Activated CD8-positive, alpha-beta T cell treated with anti-CD3 and anti-CD28 coated beads, Interleukin-2, amount 10 ng/mL, durations not matched to agents 7 days and 5 days (primary cell): ENCODE measurements at regions not wholly inside any gene's neighbourhood (a gene's known extent, or its start where the extent isn't known, plus 50 kb on each side); places are given as distances from the start of the nearest gene placed in this dataset.
"Not testable (repeated sequence)": the region's sequence is repeated elsewhere in the genome, so short reads cannot be mapped to it uniquely, and the experiment has no call there.

ENCODE experiments used
- ATAC-seq: fragments of 150-1000 bp; cut with Tn5 transposase; one replicate; pipeline ENCODE4 v1.10.0; 2021; ENCODE audit warnings: moderate library complexity
- CTCF ChIA-PET: fragments of 350-600 bp; sonication (Branson Sonifier 250); formaldehyde crosslinking; loops from one replicate; lab custom pipeline; 2021; ENCODE audit warnings: antibody characterized with exemption; lab: Charles Lee
- POLR2A ChIA-PET: fragments of 350-600 bp; sonication (Branson Sonifier 250); formaldehyde crosslinking; loops from one replicate; lab custom pipeline; 2021; ENCODE audit warnings: antibody characterized with exemption; lab: Charles Lee
- DNase-seq: peaks from one replicate; pipeline ENCODE4 v3.0.0-alpha.2; 2020
- H3K27ac Mint-ChIP-seq: one replicate; pipeline ENCODE4 v1.8.0; 2021; ENCODE audit warnings: mild to moderate bottlenecking, mixed read lengths
- H3K27me3 Mint-ChIP-seq: one replicate; pipeline ENCODE4 v1.8.0; 2021; ENCODE audit warnings: low read depth, mixed read lengths
- H3K36me3 Mint-ChIP-seq: one replicate; pipeline ENCODE4 v1.8.0; 2021; ENCODE audit warnings: low read depth, mixed read lengths
- H3K4me1 Mint-ChIP-seq: one replicate; pipeline ENCODE4 v1.8.0; 2021; ENCODE audit warnings: low read depth, mixed read lengths
- H3K4me3 Mint-ChIP-seq: one replicate; pipeline ENCODE4 v1.8.0; 2021; ENCODE audit warnings: mild to moderate bottlenecking, mixed read lengths
- H3K9me3 Mint-ChIP-seq: one replicate; pipeline ENCODE4 v1.8.0; 2022; ENCODE audit warnings: mixed read lengths; ENCODE audit not compliant: insufficient read depth

DNA sequence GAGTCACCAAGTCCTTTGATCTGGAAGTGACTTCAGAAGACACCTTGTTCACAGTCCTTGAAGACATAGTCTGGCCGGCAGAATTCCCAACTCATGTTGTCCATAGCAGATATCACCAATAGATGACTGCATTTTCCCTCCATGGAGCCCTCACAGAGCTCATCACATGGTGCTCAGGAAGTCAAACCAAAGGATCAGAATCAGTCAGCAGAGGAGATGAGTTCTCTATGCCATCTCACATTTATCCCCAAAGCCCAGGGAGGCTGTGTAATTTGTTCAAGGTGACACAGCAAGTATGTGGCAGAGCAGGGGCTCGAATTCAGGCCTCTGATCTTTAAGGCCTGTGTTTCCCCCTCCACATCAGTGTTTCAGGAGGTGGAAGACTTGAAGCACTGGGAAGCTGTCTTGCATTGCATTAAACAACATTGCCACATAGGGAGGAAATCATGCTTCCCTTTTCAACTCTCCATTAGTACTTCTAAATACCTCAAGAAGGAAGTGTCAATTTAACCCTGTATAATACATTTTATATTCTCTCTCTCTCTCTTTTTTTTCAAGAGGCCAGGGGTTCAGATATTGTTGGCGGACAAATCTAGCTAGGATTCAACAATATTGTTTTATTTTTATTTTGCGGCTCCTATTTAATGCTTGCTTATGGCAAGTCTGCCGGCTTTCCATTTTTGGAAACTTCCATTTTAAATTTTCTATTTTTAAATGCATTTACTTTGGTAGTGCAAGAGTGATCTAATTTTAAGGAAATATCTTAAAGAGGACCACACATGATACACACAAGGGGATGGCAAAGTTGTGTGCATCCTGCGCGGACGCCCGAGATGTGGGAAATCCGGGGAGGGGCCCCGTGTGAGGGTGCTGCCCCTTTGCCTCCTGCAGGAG, 61.9 kb downstream of the NPIPB5 start:
- H3K4me1 Mint-ChIP-seq, DNase-seq, ATAC-seq, H3K9me3 Mint-ChIP-seq, POLR2A ChIA-PET, H3K36me3 Mint-ChIP-seq, H3K27ac Mint-ChIP-seq, H3K4me3 Mint-ChIP-seq, CTCF ChIA-PET: not testable (repeated sequence)
- peaks cover 15% of the 10 kb centered on the region for H3K27me3 Mint-ChIP-seq

DNA sequence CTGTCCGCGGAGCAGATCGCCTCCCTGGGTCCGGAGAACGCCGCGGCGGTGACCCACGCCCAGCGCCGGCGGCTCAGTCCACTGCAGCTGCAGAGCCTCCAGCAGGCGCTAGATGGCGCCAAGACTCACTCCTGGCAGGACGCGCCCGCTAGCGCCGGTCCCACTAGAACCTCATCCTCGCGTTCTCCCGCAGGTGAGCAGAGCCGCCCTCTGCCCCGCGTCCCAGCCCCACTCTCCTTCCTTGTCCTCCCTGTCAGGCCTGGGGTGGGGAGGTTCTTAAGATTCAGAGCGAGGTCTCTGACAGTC, 62.5 kb downstream of the NPIPB5 start:
- H3K27me3 Mint-ChIP-seq = peaks cover 14% of the 10 kb centered on the region
- H3K4me3 Mint-ChIP-seq, H3K27ac Mint-ChIP-seq, H3K4me1 Mint-ChIP-seq, H3K36me3 Mint-ChIP-seq, H3K9me3 Mint-ChIP-seq, DNase-seq, POLR2A ChIA-PET, CTCF ChIA-PET: not testable (repeated sequence)
- ATAC-seq = peak; percentile 97

DNA sequence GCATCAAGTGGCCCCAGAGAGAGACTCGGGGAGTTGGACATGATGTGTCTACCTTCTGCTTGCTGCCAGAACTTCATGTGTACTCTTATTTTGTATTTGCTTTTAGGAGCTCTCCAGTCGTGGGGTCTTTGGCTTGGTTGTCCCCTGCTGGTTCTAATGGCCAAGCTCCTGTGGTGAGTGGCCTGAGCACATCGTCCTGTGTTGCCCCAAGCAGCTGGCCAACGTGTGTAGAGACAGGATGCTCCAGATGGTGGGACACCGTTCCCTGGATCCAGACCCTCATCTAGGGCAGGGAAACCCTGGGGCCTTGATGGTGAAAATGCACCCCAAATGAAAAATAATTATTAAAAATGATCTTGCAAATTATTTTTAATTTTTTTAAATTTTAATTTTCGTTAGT, 65.8 kb downstream of the NPIPB5 start:
- H3K4me1 Mint-ChIP-seq, ATAC-seq, H3K36me3 Mint-ChIP-seq, DNase-seq, H3K27ac Mint-ChIP-seq, POLR2A ChIA-PET, H3K9me3 Mint-ChIP-seq, CTCF ChIA-PET, H3K4me3 Mint-ChIP-seq: not testable (repeated sequence)
- peaks cover 17% of the 10 kb centered on the region for H3K27me3 Mint-ChIP-seq

DNA sequence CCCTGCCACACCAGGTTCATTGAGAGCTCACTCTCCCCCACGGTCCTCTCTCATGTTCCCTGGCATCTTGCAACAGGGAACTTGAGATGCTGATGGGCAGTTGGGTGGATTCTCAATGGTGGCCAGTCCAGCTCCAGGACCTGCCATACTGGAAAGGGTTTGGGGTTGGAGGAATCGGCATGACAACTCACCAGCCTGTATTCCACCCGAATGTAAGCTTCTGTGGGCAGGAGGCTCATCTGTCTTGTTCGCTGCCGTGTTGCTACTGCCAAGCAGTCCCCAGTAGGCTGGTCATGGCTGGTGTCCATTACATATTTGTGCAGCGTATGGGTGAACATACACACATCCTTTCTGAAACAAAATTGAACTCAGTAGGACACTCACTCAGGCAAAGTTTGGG, 72.5 kb downstream of the NPIPB5 start:
- H3K27ac Mint-ChIP-seq, H3K9me3 Mint-ChIP-seq, CTCF ChIA-PET, H3K4me1 Mint-ChIP-seq, POLR2A ChIA-PET, H3K27me3 Mint-ChIP-seq, H3K4me3 Mint-ChIP-seq, H3K36me3 Mint-ChIP-seq, DNase-seq, ATAC-seq: not testable (repeated sequence)

DNA sequence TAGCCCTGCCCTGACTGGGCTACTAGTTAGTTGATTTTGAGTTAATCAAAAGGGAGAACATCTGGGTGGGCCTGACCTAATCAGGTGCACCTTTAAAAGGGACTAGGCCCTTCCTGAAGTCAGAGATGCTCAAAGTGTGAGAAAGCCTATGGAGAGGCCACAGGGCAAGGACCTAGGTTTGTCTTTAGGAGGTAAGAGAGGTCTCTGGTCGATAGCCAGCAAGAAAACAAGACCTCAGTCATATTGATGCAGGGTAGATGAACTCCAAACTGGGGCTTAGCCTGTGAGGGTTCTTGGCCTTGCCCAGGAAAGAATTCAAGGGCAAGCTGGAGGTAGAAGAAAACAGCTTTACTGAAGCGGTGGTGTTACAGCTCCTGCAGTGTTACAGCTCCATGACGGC, 73.8 kb downstream of the NPIPB5 start:
- H3K9me3 Mint-ChIP-seq, H3K27ac Mint-ChIP-seq, DNase-seq, CTCF ChIA-PET, POLR2A ChIA-PET, H3K4me3 Mint-ChIP-seq, ATAC-seq, H3K36me3 Mint-ChIP-seq, H3K4me1 Mint-ChIP-seq, H3K27me3 Mint-ChIP-seq: not testable (repeated sequence)

DNA sequence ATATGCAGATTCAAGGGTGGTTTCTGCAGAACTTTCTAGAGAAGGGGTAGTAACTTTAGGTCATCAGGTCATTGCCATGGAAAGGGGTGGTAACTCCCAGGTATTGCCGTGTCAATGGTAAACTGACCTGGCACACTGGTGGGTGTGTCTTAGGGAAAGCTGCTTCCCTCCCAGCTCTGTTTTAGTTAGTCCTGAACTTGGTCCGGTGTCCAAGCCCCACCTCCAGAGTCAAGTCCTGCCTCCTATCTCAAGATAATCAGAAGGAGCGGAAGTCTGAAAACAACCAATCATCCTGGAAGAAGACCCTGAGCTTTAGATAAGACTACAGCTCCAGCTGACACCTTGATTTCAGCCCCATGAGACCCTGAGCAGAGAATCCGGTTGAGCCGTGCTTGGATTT, 74.2 kb downstream of the NPIPB5 start:
- POLR2A ChIA-PET, CTCF ChIA-PET, H3K27me3 Mint-ChIP-seq: not testable (repeated sequence)

DNA sequence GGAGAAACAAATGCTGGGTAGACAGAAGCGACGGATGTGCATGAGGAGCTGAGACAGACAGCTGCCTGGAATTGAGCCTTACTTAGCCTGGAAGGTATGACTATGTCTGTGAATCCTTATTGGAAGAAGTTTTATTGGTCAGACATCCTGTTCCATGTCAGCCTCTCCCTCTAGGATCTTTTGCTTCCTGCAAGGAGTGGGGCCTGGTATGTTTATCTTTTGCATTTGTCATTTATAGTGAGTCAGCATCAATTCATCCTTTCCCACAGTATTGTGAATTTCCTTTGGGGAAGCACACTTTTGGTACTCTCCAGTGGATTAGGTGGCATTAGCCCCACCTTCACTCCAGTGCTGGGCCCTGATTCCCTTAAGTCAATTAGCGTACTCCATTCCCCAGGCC, 74.7 kb downstream of the NPIPB5 start:
- H3K27ac Mint-ChIP-seq, ATAC-seq, CTCF ChIA-PET, H3K4me3 Mint-ChIP-seq, DNase-seq, H3K27me3 Mint-ChIP-seq, H3K9me3 Mint-ChIP-seq, POLR2A ChIA-PET, H3K36me3 Mint-ChIP-seq, H3K4me1 Mint-ChIP-seq: not testable (repeated sequence)

More for the DNA sequence above, 74.2 kb downstream of the NPIPB5 start:
- H3K9me3 Mint-ChIP-seq, DNase-seq, H3K27ac Mint-ChIP-seq, H3K4me1 Mint-ChIP-seq, H3K4me3 Mint-ChIP-seq, ATAC-seq, H3K36me3 Mint-ChIP-seq: not testable (repeated sequence)

DNA sequence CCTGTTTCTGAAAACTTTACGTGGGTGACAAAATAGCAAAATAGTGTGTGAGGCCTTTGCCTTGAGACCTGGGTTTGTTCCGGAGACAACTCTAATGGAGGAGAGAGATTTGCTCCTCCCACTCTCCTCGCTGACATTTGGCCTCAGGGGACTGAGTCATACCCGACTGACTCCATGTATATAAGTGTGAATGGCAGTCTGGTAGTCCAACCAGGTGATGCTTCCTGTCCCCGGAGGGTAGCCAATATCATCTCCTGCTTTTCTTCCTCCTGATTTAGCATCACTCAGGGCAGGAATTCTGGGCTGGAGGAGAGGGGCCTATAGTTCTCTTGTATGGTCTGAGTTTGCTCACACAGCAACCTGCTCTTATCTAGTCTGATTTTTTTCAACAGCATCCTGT, 76.0 kb downstream of the NPIPB5 start:
- H3K4me1 Mint-ChIP-seq, POLR2A ChIA-PET, H3K27me3 Mint-ChIP-seq, H3K4me3 Mint-ChIP-seq, H3K36me3 Mint-ChIP-seq, H3K9me3 Mint-ChIP-seq, H3K27ac Mint-ChIP-seq, ATAC-seq, CTCF ChIA-PET, DNase-seq: not testable (repeated sequence)

DNA sequence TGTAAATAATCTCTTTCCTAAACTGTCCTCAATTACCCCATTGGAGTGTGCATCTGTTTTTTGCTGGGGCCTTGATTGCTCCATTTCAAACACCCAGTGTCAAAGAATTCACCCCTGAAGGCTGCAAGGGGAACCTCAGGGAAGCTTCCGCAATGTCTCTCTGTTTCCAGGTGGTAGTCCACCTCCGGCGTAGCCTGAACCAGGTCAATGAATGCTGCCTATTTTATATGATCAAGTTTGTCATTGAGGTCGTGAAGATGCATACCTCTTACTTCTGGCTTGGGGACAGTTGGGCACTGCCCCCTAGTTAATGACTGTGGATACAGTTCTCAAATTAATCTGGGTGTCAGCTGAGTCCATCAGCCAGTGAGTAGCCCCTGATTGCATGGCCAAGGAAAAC, 79.1 kb downstream of the NPIPB5 start:
- POLR2A ChIA-PET, ATAC-seq, H3K4me3 Mint-ChIP-seq, H3K4me1 Mint-ChIP-seq, H3K36me3 Mint-ChIP-seq, DNase-seq, H3K27me3 Mint-ChIP-seq, H3K27ac Mint-ChIP-seq, CTCF ChIA-PET, H3K9me3 Mint-ChIP-seq: not testable (repeated sequence)

DNA sequence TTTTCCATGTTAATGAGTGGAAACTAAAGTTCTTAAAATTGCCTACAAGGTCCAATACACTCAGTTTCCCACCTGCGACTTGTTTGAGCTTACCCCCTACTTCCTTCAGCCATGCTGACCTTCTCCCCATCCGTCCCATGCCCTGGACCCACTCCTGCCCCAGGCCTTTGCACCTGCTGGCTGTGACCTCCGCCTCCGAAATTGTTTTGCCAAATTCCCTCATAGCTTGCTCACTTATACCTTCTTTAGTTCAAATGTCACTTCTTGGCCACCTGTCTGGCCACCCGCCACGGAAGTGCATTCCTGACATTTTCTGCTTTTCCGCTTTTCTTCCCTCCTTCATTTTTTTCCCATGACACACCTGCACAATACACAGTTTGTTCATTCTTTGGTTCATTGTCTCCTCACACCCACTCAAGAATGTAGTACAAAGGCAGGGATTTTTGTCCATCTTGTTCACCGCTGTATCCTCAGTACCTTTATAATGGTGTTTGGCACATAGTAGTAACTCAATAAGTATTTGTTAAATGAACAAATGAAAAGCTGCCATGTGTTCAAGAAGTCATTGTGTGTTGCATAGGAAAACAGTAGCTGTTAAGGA, 85.9 kb downstream of the NPIPB5 start:
- ATAC-seq, POLR2A ChIA-PET, H3K4me1 Mint-ChIP-seq, H3K9me3 Mint-ChIP-seq, H3K27ac Mint-ChIP-seq, DNase-seq, H3K27me3 Mint-ChIP-seq, H3K36me3 Mint-ChIP-seq, H3K4me3 Mint-ChIP-seq, CTCF ChIA-PET: not testable (repeated sequence)

DNA sequence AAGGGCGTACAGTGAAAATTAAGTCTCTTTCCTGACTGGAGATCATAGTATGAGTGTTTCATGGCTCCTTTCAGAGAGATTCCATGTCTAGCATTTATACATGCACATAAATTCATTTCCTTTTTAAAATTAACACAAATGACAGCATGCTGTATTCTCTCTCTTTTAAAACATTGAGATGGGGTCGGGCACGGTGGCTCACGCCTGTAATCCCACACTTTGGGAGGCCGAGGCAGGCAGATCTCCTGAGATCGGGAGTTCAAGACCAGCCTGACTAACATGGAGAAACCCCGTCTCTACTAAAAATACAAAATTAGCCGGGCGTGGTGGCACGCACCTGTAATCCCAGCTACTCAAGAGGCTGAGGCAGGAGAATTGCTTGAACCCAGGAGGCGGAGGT, 93.1 kb downstream of the NPIPB5 start:
- H3K27ac Mint-ChIP-seq, H3K36me3 Mint-ChIP-seq, ATAC-seq, H3K4me1 Mint-ChIP-seq, H3K4me3 Mint-ChIP-seq, H3K27me3 Mint-ChIP-seq, H3K9me3 Mint-ChIP-seq, DNase-seq, POLR2A ChIA-PET, CTCF ChIA-PET: not testable (repeated sequence)

DNA sequence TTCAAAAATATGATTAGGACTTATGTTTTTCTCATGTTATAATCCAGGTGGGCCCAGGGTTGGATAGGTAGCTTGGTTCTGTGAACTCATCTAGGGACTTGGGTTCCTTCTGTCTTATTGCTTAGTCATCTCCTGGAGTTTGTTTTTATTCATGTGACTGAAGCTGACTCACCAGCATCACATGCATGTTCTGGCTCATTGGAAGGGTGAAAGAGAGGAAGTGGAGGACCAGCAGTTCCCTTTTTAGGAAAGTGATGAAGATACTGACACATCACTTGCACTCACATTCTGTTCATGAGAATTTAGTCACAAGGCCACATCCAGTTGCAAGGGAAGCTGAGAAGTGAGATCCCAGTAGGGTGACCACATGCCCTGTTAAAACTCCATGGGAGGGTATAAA, 95.9 kb downstream of the NPIPB5 start:
- H3K4me1 Mint-ChIP-seq, DNase-seq, H3K4me3 Mint-ChIP-seq, H3K36me3 Mint-ChIP-seq, ATAC-seq, H3K27ac Mint-ChIP-seq, H3K27me3 Mint-ChIP-seq, POLR2A ChIA-PET, CTCF ChIA-PET, H3K9me3 Mint-ChIP-seq: not testable (repeated sequence)
